GM21367 (cell line): ENCODE measurements at regions not wholly inside any gene's neighbourhood (a gene's known extent, or its start where the extent isn't known, plus 50 kb on each side); places are given as distances from the start of the nearest gene placed in this dataset.
"Not testable (repeated sequence)": the region's sequence is repeated elsewhere in the genome, so short reads cannot be mapped to it uniquely, and the experiment has no call there.

Experiments used
- ATAC-seq: cut with Tn5 transposase; IDR thresholded peaks from one replicate; pipeline ENCODE4 v1.9.1; 2021; ENCODE audit not compliant: unreplicated experiment

- ATAC-seq, result not testable (repeated sequence)
Observed at GRCh38 chr19:28351321-28351720, 861.6 kb downstream of the UQCRFS1 start.

GRCh38 chr19:28350673-28351072 lies 862.3 kb downstream of the UQCRFS1 start:
- ATAC-seq, result no peak

GRCh38 chr19:28350037-28350436 lies 862.9 kb downstream of the UQCRFS1 start:
- no peak for ATAC-seq

GRCh38 chr19:28349604-28350003 lies 863.3 kb downstream of the UQCRFS1 start:
- no peak for ATAC-seq

GRCh38 chr19:28345811-28346210 lies 867.1 kb downstream of the UQCRFS1 start:
- no peak for ATAC-seq

DNA sequence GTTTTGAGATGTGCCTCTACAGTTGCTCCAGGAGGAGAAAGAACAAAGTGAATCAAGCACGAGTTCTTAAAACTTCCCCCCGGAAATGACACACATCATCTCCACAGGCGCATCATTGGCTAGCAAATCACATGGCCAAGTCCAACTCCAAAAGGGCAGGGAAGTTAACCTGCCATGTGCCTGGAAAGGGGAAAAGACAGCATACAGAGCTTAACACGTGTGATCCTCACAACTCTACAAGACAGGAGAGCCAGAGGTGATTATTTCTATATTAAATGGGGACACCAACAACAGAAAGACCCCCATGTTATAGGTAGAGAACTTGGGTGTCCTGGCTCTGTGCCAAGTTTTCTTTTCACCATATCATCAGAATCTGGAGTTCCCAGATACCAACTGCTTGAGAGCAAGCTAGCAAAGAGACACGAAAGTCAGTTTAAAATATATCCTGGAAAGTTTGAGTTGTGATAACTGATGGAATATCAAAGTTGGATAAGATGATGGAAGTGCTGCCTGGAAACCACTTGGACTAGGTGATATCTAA lies 871.1 kb downstream of the UQCRFS1 start:
- ATAC-seq, result no peak

DNA sequence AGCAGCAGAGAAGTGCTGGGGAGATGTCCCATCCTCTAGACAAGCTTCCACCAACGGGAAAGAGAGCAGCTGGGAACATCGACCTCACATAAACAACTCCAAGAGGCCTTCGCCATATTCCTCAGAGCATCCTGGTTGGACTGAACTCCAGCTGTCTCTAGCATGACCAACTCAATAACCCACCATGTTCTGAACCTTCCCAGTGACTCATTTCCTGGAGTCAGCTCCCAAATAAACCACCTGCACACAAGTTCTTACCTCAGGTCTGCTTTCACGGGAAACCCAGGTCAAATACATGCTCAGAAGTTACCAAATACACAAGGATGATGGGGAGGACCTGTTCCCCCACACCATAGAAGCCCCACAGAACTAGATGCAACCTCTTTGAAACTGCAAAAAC lies 878.5 kb downstream of the UQCRFS1 start:
- no peak for ATAC-seq

DNA sequence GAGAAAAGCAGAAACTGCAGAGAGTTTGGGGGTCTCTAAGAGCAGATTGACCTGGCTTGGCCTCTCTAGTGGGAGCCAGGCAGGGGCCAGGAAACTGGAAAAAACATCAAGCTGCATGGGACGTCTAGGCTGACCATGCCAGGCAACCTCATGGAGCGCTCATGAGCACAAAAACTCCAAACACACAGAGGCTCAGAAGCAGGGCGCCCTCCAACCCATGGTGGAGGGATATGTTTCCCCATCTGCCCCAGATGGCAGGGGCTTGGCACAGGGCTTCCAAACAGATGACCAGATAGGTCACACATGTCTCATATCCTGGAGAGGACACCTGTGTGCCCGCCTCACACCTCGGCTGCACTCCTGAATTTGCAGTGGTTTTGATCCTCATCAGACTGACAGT lies 879.0 kb downstream of the UQCRFS1 start:
- no peak for ATAC-seq

DNA sequence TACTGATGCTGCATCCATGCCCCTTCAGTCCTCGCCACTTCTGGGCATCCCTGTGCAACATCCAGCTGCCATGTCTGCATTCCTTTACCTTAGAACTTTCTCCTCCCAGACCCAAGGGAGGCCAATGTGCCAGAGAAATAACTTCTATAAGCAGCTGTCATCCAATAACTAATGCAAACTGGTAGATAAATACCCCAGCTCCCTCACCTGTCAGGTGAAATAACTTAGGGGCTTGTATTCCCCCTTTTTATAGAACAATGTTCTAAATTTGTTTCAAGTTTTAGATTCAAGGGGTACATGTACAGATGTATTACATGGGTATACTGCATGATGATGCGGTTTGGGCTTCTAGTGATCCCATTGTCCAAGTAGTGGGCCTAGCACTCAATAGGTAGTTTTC lies 880.1 kb downstream of the UQCRFS1 start:
- no peak for ATAC-seq

DNA sequence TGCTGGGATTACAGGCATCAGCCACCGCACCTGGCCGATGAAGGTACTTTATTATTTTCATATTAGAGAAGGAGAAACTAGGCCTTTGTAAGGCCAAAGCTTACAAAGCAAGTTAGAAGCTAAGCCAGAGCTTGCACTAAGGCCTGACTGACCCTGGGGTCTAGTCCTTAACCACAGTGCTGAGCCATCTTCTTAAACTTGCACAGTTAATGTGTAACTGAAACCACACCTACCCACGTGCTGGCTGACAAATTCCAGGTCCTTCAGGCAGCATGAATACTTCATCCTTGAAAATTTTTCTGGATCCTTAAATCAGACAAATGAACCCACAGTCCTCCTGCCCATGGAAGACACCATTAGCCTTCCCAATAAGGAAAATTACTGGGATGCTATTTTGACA lies 880.6 kb downstream of the UQCRFS1 start:
- ATAC-seq, result no peak

- no peak for ATAC-seq
Observed at GRCh38 chr19:28331596-28331995, 881.4 kb downstream of the UQCRFS1 start.

DNA sequence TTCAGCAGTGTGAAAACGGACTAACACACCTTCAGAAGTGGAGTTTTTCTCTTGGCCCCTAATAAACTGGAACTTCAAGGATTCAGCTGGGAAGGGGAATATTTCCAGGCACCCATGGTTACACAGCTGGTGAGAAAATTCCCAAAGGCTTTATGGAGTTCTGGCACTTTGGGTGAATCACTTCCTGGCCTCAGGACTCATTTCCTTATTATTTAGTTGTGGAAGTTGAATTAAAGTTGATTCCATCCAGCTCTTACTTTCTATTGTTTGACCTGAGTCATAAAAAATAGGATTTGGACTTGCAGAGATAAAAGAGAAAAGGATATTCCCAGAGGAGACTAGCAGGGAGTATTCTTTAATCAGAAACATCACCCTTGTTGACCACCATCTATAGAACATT lies 882.1 kb downstream of the UQCRFS1 start:
- no peak for ATAC-seq

GRCh38 chr19:28329429-28329828 lies 883.5 kb downstream of the UQCRFS1 start:
- no peak for ATAC-seq

DNA sequence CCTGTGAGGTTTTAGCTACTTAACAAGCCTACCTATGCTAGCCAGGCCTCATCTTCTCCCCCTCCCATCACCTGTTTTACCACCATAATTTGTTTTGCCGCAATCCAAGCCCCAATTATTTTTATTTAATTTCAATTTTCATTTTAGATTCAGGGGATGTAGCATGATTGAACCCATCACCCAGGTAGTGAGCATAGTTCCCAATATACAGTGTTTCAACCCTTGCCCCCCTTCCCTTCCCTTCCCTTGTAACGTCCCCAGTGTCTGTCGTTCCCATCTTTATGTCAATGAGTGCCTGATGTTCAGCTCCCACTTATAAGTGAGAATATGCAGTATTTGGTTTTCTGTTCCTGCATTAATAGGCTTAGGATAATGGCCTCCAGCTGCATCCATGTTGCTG lies 885.0 kb downstream of the UQCRFS1 start:
- no peak for ATAC-seq

DNA sequence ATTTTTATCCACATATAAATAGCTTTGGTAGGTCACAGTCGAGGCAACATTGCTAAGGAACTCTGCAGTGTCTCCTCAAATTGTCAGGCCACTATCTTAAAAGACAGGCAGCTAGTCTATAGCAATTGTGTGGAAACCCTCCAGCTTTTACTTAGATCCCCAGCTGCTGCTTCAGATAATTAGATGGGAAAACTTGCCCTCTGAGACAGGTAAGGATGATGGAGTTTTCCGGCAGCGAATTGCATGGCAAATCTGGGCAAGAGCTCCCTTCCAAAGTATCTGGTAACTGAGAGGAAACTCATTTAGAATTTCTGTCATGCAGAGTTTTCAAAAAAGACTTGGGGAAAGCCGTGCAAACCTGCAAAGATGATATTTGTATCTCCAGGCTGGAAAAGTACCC lies 886.2 kb downstream of the UQCRFS1 start:
- ATAC-seq, result no peak

DNA sequence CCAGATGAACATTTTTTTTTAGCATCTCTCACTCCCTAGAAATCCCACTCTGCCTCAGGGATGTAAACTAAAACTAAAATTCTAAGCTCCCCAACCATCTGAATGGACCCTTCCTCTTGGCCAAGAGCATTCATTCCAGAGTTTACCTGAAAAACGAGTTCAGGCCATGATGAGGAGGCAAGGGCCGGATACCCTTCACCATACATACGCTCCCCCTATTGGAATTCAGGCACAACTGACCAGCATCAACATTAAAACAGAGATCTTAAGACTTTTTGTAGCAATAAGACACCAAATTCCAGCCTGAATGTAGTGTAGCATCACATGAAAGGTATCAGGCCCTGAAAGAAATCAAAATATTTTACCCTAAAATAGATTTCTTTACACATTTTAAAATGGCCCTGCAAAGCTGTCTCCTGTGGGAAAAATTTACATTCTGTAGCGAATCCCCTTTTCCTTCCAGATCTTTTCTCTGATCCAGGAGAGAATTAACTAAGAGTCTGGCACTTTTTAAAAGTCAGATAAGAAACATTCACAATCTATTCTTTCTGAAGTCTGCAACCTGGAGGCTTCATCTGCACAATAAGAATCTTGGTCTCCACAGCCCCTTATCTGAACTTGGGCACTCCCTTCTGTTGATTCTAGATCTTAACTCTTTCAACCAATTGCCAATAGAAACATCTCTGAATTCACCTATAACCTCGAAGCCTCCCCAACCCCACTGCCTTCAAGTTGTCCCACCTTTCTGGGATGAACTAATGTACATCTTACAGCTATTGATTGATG lies 888.5 kb downstream of the UQCRFS1 start:
- ATAC-seq, result no peak

DNA sequence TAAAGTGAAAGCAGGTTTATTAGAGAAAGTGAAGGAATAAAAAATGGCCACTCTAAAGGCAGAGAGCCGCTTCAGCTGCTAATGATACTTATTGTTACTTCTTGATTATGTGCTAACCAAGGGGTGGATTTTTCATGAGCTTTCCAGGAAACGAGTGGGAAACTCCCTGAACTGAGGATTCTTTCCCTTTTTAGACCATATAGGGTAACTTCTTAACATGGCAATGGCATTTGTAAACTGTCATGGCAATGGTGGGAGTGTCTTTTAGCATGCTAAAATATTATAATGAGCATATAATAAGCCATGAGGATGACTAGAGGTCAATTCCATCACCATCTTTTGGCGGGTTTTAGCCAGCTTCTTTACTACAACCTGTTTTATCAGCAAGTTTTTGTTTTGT lies 890.0 kb downstream of the UQCRFS1 start:
- no peak for ATAC-seq

DNA sequence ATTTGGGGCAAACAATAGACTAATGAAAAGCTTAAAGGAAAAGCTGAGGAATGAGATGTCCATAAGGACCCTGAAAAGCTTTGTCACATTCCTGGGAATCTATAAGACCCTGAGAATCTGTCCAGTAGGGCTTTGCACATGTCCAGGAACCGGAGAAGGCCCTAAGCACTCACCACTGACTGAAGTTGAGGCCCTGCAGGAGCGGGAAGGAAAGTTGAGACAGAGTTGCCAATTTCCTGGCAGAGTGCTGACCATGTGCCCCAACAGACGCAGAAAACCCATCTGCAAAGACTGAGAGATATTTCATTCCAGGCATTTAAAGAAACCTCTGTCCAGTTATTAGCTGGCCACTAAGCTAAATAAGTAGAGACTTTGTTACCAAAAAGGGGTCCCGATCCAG lies 890.5 kb downstream of the UQCRFS1 start:
- no peak for ATAC-seq

DNA sequence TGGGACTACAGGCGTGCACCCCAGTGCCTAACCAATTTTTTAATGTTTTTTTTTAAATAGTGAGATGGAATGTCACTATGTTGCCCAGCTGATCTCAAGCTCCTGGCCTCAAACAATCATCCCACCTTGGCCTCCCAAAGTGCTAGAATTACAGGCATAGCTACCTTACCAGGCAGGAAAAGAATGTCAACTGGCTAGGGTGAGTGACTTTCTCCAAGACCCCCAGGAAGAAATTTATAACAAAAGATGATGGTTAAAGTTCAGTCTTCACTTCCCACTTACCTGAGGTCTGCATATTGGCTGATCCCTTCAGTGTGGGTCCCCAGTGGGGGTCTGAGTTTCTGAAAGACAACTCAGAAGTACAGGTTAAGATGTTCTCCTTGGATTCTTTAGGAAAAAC lies 893.0 kb downstream of the UQCRFS1 start:
- no peak for ATAC-seq

DNA sequence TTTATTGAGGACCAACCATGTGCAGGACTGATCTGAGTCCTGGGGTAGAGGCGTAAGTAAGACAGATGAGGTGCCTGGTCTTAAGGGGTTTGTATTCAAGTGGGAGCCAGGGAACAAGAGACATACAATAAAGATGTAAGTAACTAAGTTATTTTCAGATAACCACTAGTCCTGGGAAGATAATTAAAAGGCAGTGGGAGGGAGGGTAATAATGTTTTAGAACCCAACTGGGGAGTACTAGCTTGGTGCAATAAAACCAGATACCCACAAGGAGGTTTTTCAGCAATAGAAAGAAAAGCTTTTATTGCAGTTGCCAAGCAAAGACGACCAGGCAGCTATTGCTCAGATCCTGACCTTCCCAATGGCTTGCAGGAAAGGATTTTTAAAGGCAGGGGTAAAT lies 893.7 kb downstream of the UQCRFS1 start:
- no peak for ATAC-seq

DNA sequence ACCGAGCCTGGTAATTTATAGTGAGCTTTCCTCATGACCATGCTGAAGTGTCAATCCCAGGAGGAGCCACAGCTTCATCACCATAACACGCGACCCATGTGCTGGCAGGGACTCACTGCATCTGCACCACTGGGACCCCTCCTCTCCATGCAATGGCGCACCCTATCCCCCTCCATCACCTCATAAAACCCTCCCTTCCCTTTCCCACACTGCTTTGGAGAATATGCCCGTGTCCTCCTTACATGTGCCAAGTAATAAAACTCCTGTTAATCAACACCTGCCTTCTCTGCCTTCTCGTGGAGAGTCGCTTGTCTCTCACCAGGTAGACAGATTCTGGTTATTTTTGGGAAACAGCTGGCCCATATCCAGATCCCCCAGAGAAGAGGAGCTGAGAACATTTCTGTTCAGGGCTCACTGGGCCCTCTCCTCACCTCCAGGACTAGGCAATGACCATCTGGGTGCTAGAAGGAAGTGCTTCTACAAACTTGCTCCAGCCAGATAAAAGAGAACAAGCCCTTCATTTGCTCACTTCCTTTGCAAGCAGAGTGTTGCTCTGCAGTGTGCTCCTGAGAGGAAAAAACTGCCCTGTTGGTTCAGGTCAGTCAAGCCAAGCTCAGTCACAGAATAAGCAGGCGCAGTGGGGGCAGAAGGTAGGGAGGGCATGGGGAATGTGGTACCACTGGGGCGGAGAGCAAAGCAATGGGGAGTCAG lies 894.3 kb downstream of the UQCRFS1 start:
- ATAC-seq, result no peak

- no peak for ATAC-seq
Observed at GRCh38 chr19:28316464-28316863, 896.5 kb downstream of the UQCRFS1 start.
